CD14-positive monocyte (primary cell): ENCODE measurements at regions not wholly inside any gene's neighbourhood (a gene's known extent, or its start where the extent isn't known, plus 50 kb on each side); places are given as distances from the start of the nearest gene placed in this dataset.

Experiments used
- DNase-seq, 3 donors: peaks; one replicate each; pipeline ENCODE4 v3.0.0-alpha.2; 2011 to 2022
- H2AFZ ChIP-seq: 2 replicates; pipeline ENCODE4 v1.6.0; 2012; ENCODE audit warnings: mild to moderate bottlenecking, low read depth, low read length, inconsistent platforms; ENCODE audit not compliant: insufficient read depth, poor library complexity, severe bottlenecking
- H3K27ac ChIP-seq, 2 donors: 1 replicate in 1 of 2; 2 replicates in 1 of 2; pipeline ENCODE4 v1.5.1; 2012 to 2013; ENCODE audit warnings: low read length in 2 of 2, control low read depth in 1 of 2, inconsistent platforms in 1 of 2, low read depth in 1 of 2, mild to moderate bottlenecking in 1 of 2
- H3K27me3 ChIP-seq, 2 donors: one replicate each; pipeline versions ENCODE4 v1.6.0 to v1.6.1; 2011 to 2013; ENCODE audit warnings: low read length in 2 of 2; ENCODE audit not compliant: control insufficient read depth in 2 of 2, insufficient read depth in 2 of 2
- H3K36me3 ChIP-seq, 2 donors: replicated peaks in 1 of 2; 1 replicate in 1 of 2; 2 replicates in 1 of 2; pipeline versions ENCODE4 v1.5.1 to v1.6.1; 2012 to 2013; ENCODE audit warnings: low read length in 2 of 2, control low read depth in 1 of 2, inconsistent platforms in 1 of 2, mild to moderate bottlenecking in 1 of 2; ENCODE audit not compliant: insufficient read depth in 2 of 2, control insufficient read depth in 1 of 2
- H3K4me1 ChIP-seq, 2 donors: 1 replicate in 1 of 2; 2 replicates in 1 of 2; pipeline versions ENCODE4 v1.5.1 to v1.6.1; 2012 to 2013; ENCODE audit warnings: low read length in 2 of 2, control low read depth in 1 of 2, inconsistent platforms in 1 of 2, mild to moderate bottlenecking in 1 of 2, moderate library complexity in 1 of 2; ENCODE audit not compliant: insufficient read depth in 2 of 2, control insufficient read depth in 1 of 2
- H3K4me2 ChIP-seq: replicated peaks from 2 replicates; pipeline ENCODE3; 2012; ENCODE audit warnings: low read length, moderate library complexity, mild to moderate bottlenecking; ENCODE audit not compliant: poor library complexity, severe bottlenecking; ENCODE audit errors: extremely low read depth
- H3K4me3 ChIP-seq, 3 experiments: fragments of 200-600 bp in 1 of 3; sonication (generic) in 1 of 3; replicated peaks in 1 of 3; 1 replicate in 2 of 3; 2 replicates in 1 of 3; pipeline ENCODE4 v1.5.1; 2011 to 2013; ENCODE audit warnings: low read length in 3 of 3, mild to moderate bottlenecking in 3 of 3, control low read depth in 2 of 3, low read depth in 2 of 3, inconsistent platforms in 1 of 3, moderate library complexity in 1 of 3
- H3K79me2 ChIP-seq: 2 replicates; pipeline ENCODE4 v1.6.0; 2012; ENCODE audit warnings: mild to moderate bottlenecking, control low read depth, inconsistent platforms, low read length, moderate library complexity; ENCODE audit not compliant: insufficient read depth
- H3K9ac ChIP-seq: 2 replicates; pipeline ENCODE4 v1.6.0; 2017; ENCODE audit warnings: low read length, mild to moderate bottlenecking; ENCODE audit not compliant: insufficient read depth, poor library complexity, severe bottlenecking
- H3K9me3 ChIP-seq, 2 donors: replicated peaks in 1 of 2; 1 replicate in 1 of 2; 2 replicates in 1 of 2; pipeline versions ENCODE4 v1.5.1 to v1.6.1; 2012 to 2013; ENCODE audit warnings: low read length in 2 of 2, control low read depth in 1 of 2; ENCODE audit not compliant: control insufficient read depth in 1 of 2, insufficient read depth in 1 of 2
- H4K20me1 ChIP-seq: 2 replicates; pipeline ENCODE4 v1.6.0; 2012; ENCODE audit warnings: mild to moderate bottlenecking, low read length, control low read depth, moderate library complexity; ENCODE audit not compliant: insufficient read depth
- H3K27ac Mint-ChIP-seq, 7 donors: one replicate each; pipeline ENCODE4 v1.8.0; 2020; ENCODE audit warnings: mild to moderate bottlenecking in 7 of 7, mixed read lengths in 7 of 7, moderate library complexity in 6 of 7, inconsistent platforms in 2 of 7
- H3K27me3 Mint-ChIP-seq, 3 donors: one replicate each; pipeline ENCODE4 v1.8.0; 2021 to 2022; ENCODE audit warnings: low read depth in 3 of 3, mild to moderate bottlenecking in 3 of 3, mixed read lengths in 3 of 3, moderate library complexity in 3 of 3, inconsistent platforms in 1 of 3
- H3K36me3 Mint-ChIP-seq, 2 donors: one replicate each; pipeline ENCODE4 v1.8.0; 2020; ENCODE audit warnings: mixed read lengths in 2 of 2, inconsistent platforms in 1 of 2, mild to moderate bottlenecking in 1 of 2
- H3K4me1 Mint-ChIP-seq: one replicate; pipeline ENCODE4 v1.8.0; 2020; ENCODE audit warnings: mild to moderate bottlenecking, mixed read lengths
- H3K4me3 Mint-ChIP-seq, 2 donors: one replicate each; pipeline ENCODE4 v1.8.0; 2020; ENCODE audit warnings: mild to moderate bottlenecking in 2 of 2, mixed read lengths in 2 of 2, moderate library complexity in 1 of 2
- H3K9me3 Mint-ChIP-seq, 7 donors: one replicate each; pipeline ENCODE4 v1.8.0; 2020 to 2022; ENCODE audit warnings: mixed read lengths in 7 of 7, mild to moderate bottlenecking in 6 of 7, moderate library complexity in 6 of 7, inconsistent platforms in 2 of 7
- WGBS: methylation state at CpG from one replicate; pipeline ENCODE4 v1.1.5; 2013; ENCODE audit warnings: missing lambda C conversion rate; ENCODE audit not compliant: insufficient coverage; 5-methylcytosine and 5-hydroxymethylcytosine counted together
- intact Hi-C, 2 donors: fragments of 100-400 bp; cut with micrococcal nuclease; formaldehyde crosslinking; loops; one replicate each; pipeline versions ENCODE4 v1.15.0 to v1.15.1; 2023
- TF ChIP-seq, protein P1 (sequence below): fragments of 200-600 bp; IDR thresholded peaks from one replicate; pipeline ENCODE4 v1.8.0; 2022; ENCODE audit warnings: antibody characterized with exemption, mild to moderate bottlenecking

DNA sequence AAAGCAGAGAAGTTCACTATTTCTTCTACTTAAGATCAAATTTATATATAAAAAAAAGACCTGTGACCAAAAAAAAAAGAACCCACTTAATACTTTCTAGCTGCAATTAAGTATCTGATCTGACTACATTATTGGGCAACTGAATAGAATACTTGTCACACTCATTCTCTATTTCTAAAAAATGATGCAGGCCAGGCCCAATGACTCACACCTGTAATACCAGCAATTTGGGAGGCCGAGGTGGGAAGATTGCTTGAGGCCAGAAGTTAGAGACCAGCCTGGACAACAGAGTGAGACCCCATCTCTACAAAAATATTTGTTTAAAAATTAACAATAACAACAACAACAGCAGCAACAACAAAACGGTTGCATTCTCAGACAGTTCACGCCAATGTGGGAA, 108.8 kb upstream of the BMP2K start:
- no peaks in the 10 kb centered on the region for H3K79me2 ChIP-seq
- TF ChIP-seq, protein P1, sequence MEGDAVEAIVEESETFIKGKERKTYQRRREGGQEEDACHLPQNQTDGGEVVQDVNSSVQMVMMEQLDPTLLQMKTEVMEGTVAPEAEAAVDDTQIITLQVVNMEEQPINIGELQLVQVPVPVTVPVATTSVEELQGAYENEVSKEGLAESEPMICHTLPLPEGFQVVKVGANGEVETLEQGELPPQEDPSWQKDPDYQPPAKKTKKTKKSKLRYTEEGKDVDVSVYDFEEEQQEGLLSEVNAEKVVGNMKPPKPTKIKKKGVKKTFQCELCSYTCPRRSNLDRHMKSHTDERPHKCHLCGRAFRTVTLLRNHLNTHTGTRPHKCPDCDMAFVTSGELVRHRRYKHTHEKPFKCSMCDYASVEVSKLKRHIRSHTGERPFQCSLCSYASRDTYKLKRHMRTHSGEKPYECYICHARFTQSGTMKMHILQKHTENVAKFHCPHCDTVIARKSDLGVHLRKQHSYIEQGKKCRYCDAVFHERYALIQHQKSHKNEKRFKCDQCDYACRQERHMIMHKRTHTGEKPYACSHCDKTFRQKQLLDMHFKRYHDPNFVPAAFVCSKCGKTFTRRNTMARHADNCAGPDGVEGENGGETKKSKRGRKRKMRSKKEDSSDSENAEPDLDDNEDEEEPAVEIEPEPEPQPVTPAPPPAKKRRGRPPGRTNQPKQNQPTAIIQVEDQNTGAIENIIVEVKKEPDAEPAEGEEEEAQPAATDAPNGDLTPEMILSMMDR, result no peak
- H3K4me3 Mint-ChIP-seq, result peak overlapping the region in 1 of 2 donors; percentile 11
- no CpG with 5 or more reads among the region's 3 CpGs for WGBS
- peak overlapping the region in 1 of 2 donors; percentile 77 for H3K27ac ChIP-seq
- H4K20me1 ChIP-seq, result no peaks in the 10 kb centered on the region
- no peaks in the 10 kb centered on the region for H3K36me3 ChIP-seq
- H3K4me3 ChIP-seq, result peak overlapping the region in 1 of 3 experiments; percentile 36
- peak overlapping the region; percentile 81 to 94 (median 92) for H3K27ac Mint-ChIP-seq
- peak; percentile 31 to 65 (median 64) for DNase-seq
- no peaks in the 10 kb centered on the region for H3K27me3 Mint-ChIP-seq
- H3K4me2 ChIP-seq, result peak overlapping the region; percentile 63
- no peaks in the 10 kb centered on the region for H3K9me3 ChIP-seq
- peaks cover 74% of the 10 kb centered on the region for H3K4me1 Mint-ChIP-seq
- H3K27me3 ChIP-seq, result no peaks in the 10 kb centered on the region
- H2AFZ ChIP-seq, result no peak overlapping the region
- peaks cover 3 to 5% of the 10 kb centered on the region in 2 donors for H3K36me3 Mint-ChIP-seq
- H3K9ac ChIP-seq, result no peak overlapping the region
- H3K4me1 ChIP-seq, result peaks cover 69 to 79% of the 10 kb centered on the region in 2 donors
- H3K9me3 Mint-ChIP-seq, result peaks cover 0 to 3% (median 0%) of the 10 kb centered on the region in 7 donors
- intact Hi-C loops, result no loop called here

DNA sequence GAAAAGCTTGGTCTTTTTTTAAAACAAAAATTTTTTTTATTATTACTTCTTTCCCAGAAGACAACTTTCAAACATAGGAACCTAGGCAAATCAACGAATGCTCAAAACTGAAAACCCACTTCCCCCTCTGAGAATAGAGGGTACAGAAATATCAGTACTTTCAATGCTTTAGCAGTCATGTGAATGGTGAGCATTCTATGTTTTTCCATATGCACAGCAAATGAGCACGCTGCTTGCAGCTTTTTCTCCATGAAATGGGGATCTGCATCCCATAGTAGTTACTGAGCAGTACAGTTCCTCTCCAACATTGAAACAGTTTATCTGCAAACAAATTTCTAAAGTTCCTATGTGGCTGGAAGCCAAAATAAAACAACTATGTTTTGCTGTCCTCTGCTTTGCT, 108.4 kb upstream of the BMP2K start:
- H3K27ac Mint-ChIP-seq, result peak overlapping the region; percentile 81 to 94 (median 92)
- TF ChIP-seq, protein P1, result no peak
- Histone ChIP-seq H3K9ac (no peak overlapping the region), H3K79me2 (no peaks in the 10 kb centered on the region), H3K4me2 (peak overlapping the region; percentile 63), H2AFZ (no peak overlapping the region), H3K9me3 (no peaks in the 10 kb centered on the region), H3K36me3 (no peaks in the 10 kb centered on the region), H4K20me1 (no peaks in the 10 kb centered on the region), H3K27me3 (no peaks in the 10 kb centered on the region), H3K4me1 (peaks cover 64 to 75% of the 10 kb centered on the region in 2 donors), H3K4me3 (peak overlapping the region in 1 of 3 experiments; percentile 36), H3K27ac (peak overlapping the region in 1 of 2 donors; percentile 77)
- no CpG with 5 or more reads among the region's 2 CpGs for WGBS
- H3K4me3 Mint-ChIP-seq, result peak overlapping the region in 1 of 2 donors; percentile 47
- peak in 1 of 3 donors; percentile 11 for DNase-seq
- H3K27me3 Mint-ChIP-seq, result no peaks in the 10 kb centered on the region
- H3K9me3 Mint-ChIP-seq, result peaks cover 0 to 3% (median 0%) of the 10 kb centered on the region in 7 donors
- intact Hi-C loops, result no loop called here
- peaks cover 70% of the 10 kb centered on the region for H3K4me1 Mint-ChIP-seq
- peaks cover 3 to 5% of the 10 kb centered on the region in 2 donors for H3K36me3 Mint-ChIP-seq
